ENCODE measurements at regions not wholly inside any gene's neighbourhood (a gene's known extent, or its start where the extent isn't known, plus 50 kb on each side); places are given as distances from the start of the nearest gene placed in this dataset.

DNA sequence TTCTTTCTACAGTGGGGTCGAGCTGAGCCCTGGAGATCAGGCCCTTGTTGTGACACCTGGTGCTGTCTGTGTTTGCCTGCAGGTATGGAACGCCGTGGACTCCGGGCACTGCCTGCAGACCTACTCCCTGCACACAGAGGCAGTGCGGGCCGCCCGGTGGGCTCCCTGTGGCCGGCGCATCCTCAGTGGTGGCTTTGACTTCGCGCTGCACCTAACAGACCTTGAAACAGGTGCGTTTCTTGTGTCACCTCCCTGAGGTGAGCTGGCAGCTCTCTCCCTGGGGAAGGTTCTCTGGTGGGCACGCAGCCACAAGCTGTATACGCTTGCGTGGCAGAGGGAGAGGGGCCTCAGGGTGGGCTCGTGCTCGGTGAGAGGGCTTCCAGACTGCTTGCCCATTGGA, 119.3 kb downstream of the BEGAIN start:
- TF ChIP-seq, protein P1, sequence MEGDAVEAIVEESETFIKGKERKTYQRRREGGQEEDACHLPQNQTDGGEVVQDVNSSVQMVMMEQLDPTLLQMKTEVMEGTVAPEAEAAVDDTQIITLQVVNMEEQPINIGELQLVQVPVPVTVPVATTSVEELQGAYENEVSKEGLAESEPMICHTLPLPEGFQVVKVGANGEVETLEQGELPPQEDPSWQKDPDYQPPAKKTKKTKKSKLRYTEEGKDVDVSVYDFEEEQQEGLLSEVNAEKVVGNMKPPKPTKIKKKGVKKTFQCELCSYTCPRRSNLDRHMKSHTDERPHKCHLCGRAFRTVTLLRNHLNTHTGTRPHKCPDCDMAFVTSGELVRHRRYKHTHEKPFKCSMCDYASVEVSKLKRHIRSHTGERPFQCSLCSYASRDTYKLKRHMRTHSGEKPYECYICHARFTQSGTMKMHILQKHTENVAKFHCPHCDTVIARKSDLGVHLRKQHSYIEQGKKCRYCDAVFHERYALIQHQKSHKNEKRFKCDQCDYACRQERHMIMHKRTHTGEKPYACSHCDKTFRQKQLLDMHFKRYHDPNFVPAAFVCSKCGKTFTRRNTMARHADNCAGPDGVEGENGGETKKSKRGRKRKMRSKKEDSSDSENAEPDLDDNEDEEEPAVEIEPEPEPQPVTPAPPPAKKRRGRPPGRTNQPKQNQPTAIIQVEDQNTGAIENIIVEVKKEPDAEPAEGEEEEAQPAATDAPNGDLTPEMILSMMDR (conservative IDR thresholded peaks at IDR 0.05), result no peak
- TF ChIP-seq EZH2 (IDR thresholded peaks at IDR 0.05; ENCODE audit: low read depth), result no peak
